ENCODE measurements at regions not wholly inside any gene's neighbourhood (a gene's known extent, or its start where the extent isn't known, plus 50 kb on each side); places are given as distances from the start of the nearest gene placed in this dataset.

GRCh38 chr11:71118671-71119250 is 133.6 kb downstream of the SHANK2 start:
- Histone ChIP-seq H3K9me3 (no peaks in the 10 kb centered on the region), H3K27me3 (no peaks in the 10 kb centered on the region), H3K4me1 (no peaks in the 10 kb centered on the region), H3K36me3 (no peaks in the 10 kb centered on the region), H3K27ac (no peak overlapping the region), H3K4me3 (no peak overlapping the region)
- DNase-seq, result no peak
- 80 to 87% methylated on average over 1 to 20 of the region's 20 CpGs for WGBS, 2 donors (ENCODE audit: low coverage in 1 of 2)
- no peak for TF ChIP-seq POLR2AphosphoS5 (IDR thresholded peaks at IDR 0.05)
- TF ChIP-seq EP300 (IDR thresholded peaks at IDR 0.05; ENCODE audit: low read depth), result no peak
- TF ChIP-seq POLR2A (IDR thresholded peaks at IDR 0.05), result no peak
- TF ChIP-seq CTCF (IDR thresholded peaks at IDR 0.05), result no peak
- intact Hi-C loops (cut with DNase I; ENCODE audit: low total_unique reads), result no loop called here
- in situ Hi-C loops (cut with MboI; ENCODE audit: low pct_ligation_motif_present in 1 of 4, low pct_unique_long_range_greater_than_20kb in 1 of 4, low sequenced_read_pairs in 3 of 4), result no loop called here

DNA sequence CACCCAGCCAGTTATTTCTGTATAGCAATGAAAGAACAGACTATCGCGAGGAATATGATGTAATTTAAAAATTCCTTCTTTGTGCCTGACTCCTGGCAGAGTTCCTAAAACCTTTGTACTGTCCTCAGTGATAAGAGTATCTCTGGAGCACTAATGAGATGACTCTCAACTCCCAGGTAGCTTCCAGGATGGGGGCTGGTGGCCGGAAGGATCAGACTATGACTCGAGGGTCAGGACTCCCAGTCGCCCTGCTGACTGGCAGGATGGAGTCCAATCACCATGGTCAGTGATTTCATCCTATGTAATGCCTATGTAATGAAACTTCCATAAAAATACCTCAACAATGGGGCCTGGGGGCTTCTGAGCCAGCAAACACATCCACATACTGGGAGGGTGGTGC is 135.1 kb downstream of the SHANK2 start:
- no peak for DNase-seq
- Histone ChIP-seq H3K4me1 (no peaks in the 10 kb centered on the region), H3K27ac (no peak overlapping the region), H3K9me3 (no peaks in the 10 kb centered on the region), H3K36me3 (no peaks in the 10 kb centered on the region), H3K4me3 (no peak overlapping the region), H3K27me3 (no peaks in the 10 kb centered on the region)
- intact Hi-C loops (cut with DNase I; ENCODE audit: low total_unique reads), result no loop called here
- 72 to 77% methylated on average over 3 to 5 of the region's 5 CpGs for WGBS, 2 donors (ENCODE audit: low coverage in 1 of 2)
- no peak for TF ChIP-seq EP300 (IDR thresholded peaks at IDR 0.05; ENCODE audit: low read depth)
- in situ Hi-C loops (cut with MboI; ENCODE audit: low pct_ligation_motif_present in 1 of 4, low pct_unique_long_range_greater_than_20kb in 1 of 4, low sequenced_read_pairs in 3 of 4), result no loop called here

DNA sequence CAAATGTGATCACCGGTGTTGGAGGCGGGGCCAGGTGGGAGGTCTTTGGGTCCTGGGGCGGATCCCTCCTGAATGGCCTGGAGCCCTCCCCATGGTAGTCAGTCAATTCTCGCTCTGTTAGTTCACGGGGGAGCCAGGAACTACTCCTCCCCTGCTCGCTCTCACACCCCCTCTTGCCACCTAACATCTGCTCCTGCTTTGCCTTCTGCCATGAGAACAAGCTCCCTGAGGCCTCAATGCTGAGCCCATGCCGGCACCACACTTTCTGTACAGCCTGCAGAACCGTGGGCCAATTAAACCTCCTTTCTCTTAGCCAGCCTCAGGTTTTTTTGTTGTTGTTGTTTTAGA is 135.7 kb downstream of the SHANK2 start:
- Histone ChIP-seq H3K27me3 (no peaks in the 10 kb centered on the region), H3K9me3 (no peaks in the 10 kb centered on the region), H3K4me1 (no peaks in the 10 kb centered on the region), H3K36me3 (no peaks in the 10 kb centered on the region), H3K27ac (no peak overlapping the region), H3K4me3 (no peak overlapping the region)
- 91% methylated on average over 8 of the region's 8 CpGs; no CpG with 5 or more reads in 1 of the 2 donors for WGBS, 2 donors (ENCODE audit: low coverage in 1 of 2)
- intact Hi-C loops (cut with DNase I; ENCODE audit: low total_unique reads), result no loop called here
- TF ChIP-seq POLR2A (IDR thresholded peaks at IDR 0.05) (no peak), POLR2AphosphoS5 (IDR thresholded peaks at IDR 0.05) (no peak), CTCF (IDR thresholded peaks at IDR 0.05) (no peak), EP300 (IDR thresholded peaks at IDR 0.05; ENCODE audit: low read depth) (no peak)
- in situ Hi-C loops (cut with MboI; ENCODE audit: low pct_ligation_motif_present in 1 of 4, low pct_unique_long_range_greater_than_20kb in 1 of 4, low sequenced_read_pairs in 3 of 4), result no loop called here
- DNase-seq, result no peak

DNA sequence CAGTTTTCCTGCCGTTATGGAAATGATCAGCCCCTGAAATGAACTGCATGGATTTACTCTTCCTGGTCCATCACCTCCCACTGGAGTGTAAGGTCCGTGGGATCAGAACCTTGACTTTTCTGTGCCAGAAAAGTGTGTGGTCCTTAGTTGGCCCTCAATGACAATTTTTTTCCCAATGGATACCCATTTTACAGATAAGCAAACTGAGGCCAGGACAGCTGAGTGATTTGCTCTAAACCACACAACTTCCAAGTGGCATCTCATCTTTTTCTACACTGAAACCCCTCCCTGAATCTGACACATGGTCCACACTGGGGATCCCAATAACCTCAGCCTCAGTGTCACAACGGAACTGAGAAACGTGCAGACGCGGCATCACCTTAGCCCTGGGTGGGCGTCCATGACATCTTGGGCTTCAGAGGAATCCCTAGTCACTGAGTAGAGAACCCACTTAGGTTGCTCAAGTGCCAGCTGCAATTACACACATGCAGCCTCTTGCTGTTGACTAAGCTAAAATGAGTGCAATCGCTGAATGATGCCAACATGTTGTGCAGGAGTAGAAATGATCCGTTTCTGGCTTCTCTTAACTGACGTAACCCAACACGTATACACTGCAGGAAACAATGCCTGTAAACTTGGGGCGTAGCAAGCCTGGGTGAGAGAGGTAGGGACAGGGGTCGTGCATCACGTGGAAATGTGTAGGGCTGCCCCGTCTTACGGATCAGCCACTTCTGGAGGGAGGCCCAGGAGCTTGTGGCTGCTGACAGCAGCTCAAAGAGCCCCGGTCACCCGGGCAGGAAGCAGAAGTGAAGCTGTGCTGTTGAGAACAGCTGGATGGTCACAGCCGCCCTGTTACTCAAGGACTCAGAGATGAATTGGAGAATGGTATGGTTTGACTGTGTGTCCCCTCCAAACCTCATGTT is 136.3 kb downstream of the SHANK2 start:
- intact Hi-C loops (cut with DNase I; ENCODE audit: low total_unique reads), result no loop called here
- Histone ChIP-seq H3K36me3 (no peaks in the 10 kb centered on the region), H3K9me3 (no peaks in the 10 kb centered on the region), H3K27ac (no peak overlapping the region), H3K4me1 (no peaks in the 10 kb centered on the region), H3K4me3 (no peak overlapping the region), H3K27me3 (no peaks in the 10 kb centered on the region)
- 71 to 100% methylated on average over 1 to 19 of the region's 19 CpGs for WGBS, 2 donors (ENCODE audit: low coverage in 1 of 2)
- TF ChIP-seq POLR2AphosphoS5 (IDR thresholded peaks at IDR 0.05) (no peak), CTCF (IDR thresholded peaks at IDR 0.05) (no peak), POLR2A (IDR thresholded peaks at IDR 0.05) (no peak), EP300 (IDR thresholded peaks at IDR 0.05; ENCODE audit: low read depth) (no peak)
- DNase-seq, result no peak
- in situ Hi-C loops (cut with MboI; ENCODE audit: low pct_ligation_motif_present in 1 of 4, low pct_unique_long_range_greater_than_20kb in 1 of 4, low sequenced_read_pairs in 3 of 4), result no loop called here

Measured in transverse colon (tissue), 4 donors.